ENCODE measurements at regions not wholly inside any gene's neighbourhood (a gene's known extent, or its start where the extent isn't known, plus 50 kb on each side); places are given as distances from the start of the nearest gene placed in this dataset.

GRCh38 chr1:34362949-34363348, 186.2 kb downstream of the C1orf94 start:
- no peak for TF ChIP-seq EZH2 (IDR thresholded peaks at IDR 0.05; ENCODE audit: borderline replicate concordance, low read length)
- TF ChIP-seq, protein P1, sequence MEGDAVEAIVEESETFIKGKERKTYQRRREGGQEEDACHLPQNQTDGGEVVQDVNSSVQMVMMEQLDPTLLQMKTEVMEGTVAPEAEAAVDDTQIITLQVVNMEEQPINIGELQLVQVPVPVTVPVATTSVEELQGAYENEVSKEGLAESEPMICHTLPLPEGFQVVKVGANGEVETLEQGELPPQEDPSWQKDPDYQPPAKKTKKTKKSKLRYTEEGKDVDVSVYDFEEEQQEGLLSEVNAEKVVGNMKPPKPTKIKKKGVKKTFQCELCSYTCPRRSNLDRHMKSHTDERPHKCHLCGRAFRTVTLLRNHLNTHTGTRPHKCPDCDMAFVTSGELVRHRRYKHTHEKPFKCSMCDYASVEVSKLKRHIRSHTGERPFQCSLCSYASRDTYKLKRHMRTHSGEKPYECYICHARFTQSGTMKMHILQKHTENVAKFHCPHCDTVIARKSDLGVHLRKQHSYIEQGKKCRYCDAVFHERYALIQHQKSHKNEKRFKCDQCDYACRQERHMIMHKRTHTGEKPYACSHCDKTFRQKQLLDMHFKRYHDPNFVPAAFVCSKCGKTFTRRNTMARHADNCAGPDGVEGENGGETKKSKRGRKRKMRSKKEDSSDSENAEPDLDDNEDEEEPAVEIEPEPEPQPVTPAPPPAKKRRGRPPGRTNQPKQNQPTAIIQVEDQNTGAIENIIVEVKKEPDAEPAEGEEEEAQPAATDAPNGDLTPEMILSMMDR (IDR thresholded peaks at IDR 0.05; ENCODE audit: low read length): no peak
